K562 (cell line): ENCODE measurements at regions not wholly inside any gene's neighbourhood (a gene's known extent, or its start where the extent isn't known, plus 50 kb on each side); places are given as distances from the start of the nearest gene placed in this dataset.

Experiments
- ATAC-seq: fragments of 200-7000 bp; cut with Tn5 transposase; 3 replicates; pipeline ENCODE4 v1.9.1; 2020; ENCODE audit warnings: moderate library complexity
- BruUV-seq: library from RNA; stranded (reverse); fragments of 400-500 nt; replicated peaks from 2 replicates; lab custom pipeline; 2021; lab: Mats Ljungman, UMichigan
- CTCF ChIA-PET: fragments of 300-600 bp; formaldehyde crosslinking; extraction: SDS; loops from one replicate; lab custom pipeline; 2021; ENCODE audit warnings: low intra/inter-chr PET ratio; lab: Yijun Ruan, JAX
- POLR2A ChIA-PET: fragments of 300-600, 350-650 bp; sonication (Branson Sonifier 250); formaldehyde crosslinking; extraction: SDS; loops from one replicate; lab custom pipeline; 2021; ENCODE audit warnings: antibody characterized with exemption, inconsistent platforms; lab: Yijun Ruan, JAX
- DNase-seq, 4 experiments: peaks; one replicate each; pipeline versions ENCODE4 v3.0.0 to v3.0.0-alpha.2; 2011 to 2018; ENCODE audit warnings: low spot score in 3 of 4, mixed read lengths in 3 of 4; ENCODE audit errors: extremely low read depth in 1 of 4
- FAIRE-seq: peaks from 2 replicates; lab custom pipeline; 2011; peaks lifted over from hg19 to GRCh38; lab: Jason Lieb, UNC
- H2AFZ ChIP-seq: 2 replicates; pipeline ENCODE4 v1.6.0; 2011; ENCODE audit warnings: low read depth, low read length, control low read depth, inconsistent platforms
- H3K27ac ChIP-seq: fragments of 200-600 bp; 3 replicates; pipeline ENCODE4 v1.8.0; 2011; ENCODE audit warnings: low read depth, mild to moderate bottlenecking, control low read depth, inconsistent platforms, low read length, moderate library complexity, mixed read lengths; ENCODE audit errors: extremely low read depth
- H3K27me3 ChIP-seq, 2 experiments: fragments of 300-600 bp in 1 of 2; 2 replicates in 1 of 2; 3 replicates in 1 of 2; pipeline versions ENCODE4 v1.6.0 to v1.8.0; 2011; ENCODE audit warnings: inconsistent platforms in 2 of 2, low read length in 2 of 2, mild to moderate bottlenecking in 1 of 2, mixed read lengths in 1 of 2, moderate library complexity in 1 of 2; ENCODE audit not compliant: control insufficient read depth in 2 of 2, insufficient read depth in 2 of 2
- H3K36me3 ChIP-seq: fragments of 300-600 bp; 3 replicates; pipeline ENCODE4 v1.8.0; 2011; ENCODE audit warnings: mild to moderate bottlenecking, low read length, inconsistent platforms; ENCODE audit not compliant: control insufficient read depth, insufficient read depth
- H3K4me1 ChIP-seq, 2 experiments: fragments of 200-600 bp in 1 of 2; replicated peaks in 1 of 2; 2 replicates in 1 of 2; 3 replicates in 1 of 2; pipeline versions ENCODE4 v1.5.1 to v1.8.0; 2011; ENCODE audit warnings: inconsistent platforms in 2 of 2, low read length in 2 of 2, mild to moderate bottlenecking in 1 of 2, mixed read lengths in 1 of 2, moderate library complexity in 1 of 2; ENCODE audit not compliant: control insufficient read depth in 2 of 2, insufficient read depth in 2 of 2
- H3K4me2 ChIP-seq: 2 replicates; pipeline ENCODE4 v1.6.1; 2011; ENCODE audit warnings: low read length, control low read depth, inconsistent platforms, mixed read lengths; ENCODE audit not compliant: insufficient read depth
- H3K4me3 ChIP-seq: fragments of 200-600 bp; sonication (generic), shearing (Covaris generic); 2 replicates; pipeline ENCODE4 v1.5.1; 2016; ENCODE audit warnings: control low read depth, inconsistent platforms
- H3K79me2 ChIP-seq: fragments of 200-600 bp; 3 replicates; pipeline ENCODE4 v1.8.0; 2011; ENCODE audit warnings: low read length, inconsistent platforms; ENCODE audit not compliant: control insufficient read depth, insufficient read depth
- H3K9ac ChIP-seq, 2 experiments: 2 replicates each; pipeline versions ENCODE4 v1.6.0 to v1.6.1; 2011; ENCODE audit warnings: low read depth in 2 of 2, low read length in 2 of 2, control low read depth in 1 of 2, inconsistent platforms in 1 of 2, mild to moderate bottlenecking in 1 of 2, mixed read lengths in 1 of 2; ENCODE audit not compliant: insufficient read depth in 1 of 2
- H3K9me1 ChIP-seq: one replicate; pipeline ENCODE4 v1.6.0; 2011; ENCODE audit warnings: inconsistent platforms, mild to moderate bottlenecking, low read length, moderate library complexity; ENCODE audit not compliant: control insufficient read depth, insufficient read depth
- H3K9me3 ChIP-seq: replicated peaks from 2 replicates; pipeline ENCODE4 v1.5.1; 2011; ENCODE audit warnings: low read depth, low read length, inconsistent platforms; ENCODE audit not compliant: control insufficient read depth, insufficient read depth
- H4K20me1 ChIP-seq: replicated peaks from 2 replicates; pipeline ENCODE4 v1.6.1; 2011; ENCODE audit warnings: low read length, inconsistent platforms, mixed read lengths; ENCODE audit not compliant: control insufficient read depth, insufficient read depth
- CBFB ChIP-seq: sonication (generic); formaldehyde crosslinking; IDR thresholded peaks from 2 replicates; pipeline ENCODE4 v1.4.0; 2020; ENCODE audit warnings: mild to moderate bottlenecking, missing genetic modification reagents
- CEBPG ChIP-seq, 3 experiments: fragments of 200-800 bp in 1 of 3; sonication (Bioruptor generic) in 1 of 3; sonication (generic) in 1 of 3; formaldehyde crosslinking in 1 of 3; IDR thresholded peaks in 2 of 3; conservative IDR thresholded peaks in 1 of 3; 2 replicates each; pipeline versions ENCODE4 v1.6.1 to v1.8.0; 2016 to 2022; ENCODE audit warnings: missing compliant biosample characterization in 2 of 3, missing genetic modification characterization in 2 of 3, mild to moderate bottlenecking in 1 of 3, missing genetic modification reagents in 1 of 3
- FOXJ3 ChIP-seq: sonication (generic); formaldehyde crosslinking; IDR thresholded peaks from 2 replicates; pipeline ENCODE4 v1.4.0; 2020; ENCODE audit warnings: mild to moderate bottlenecking, missing genetic modification reagents
- RAD51 ChIP-seq: fragments of 450-650 bp; IDR thresholded peaks from 2 replicates; pipeline ENCODE4 v1.7.1; 2016; ENCODE audit warnings: low read depth, mild to moderate bottlenecking, borderline replicate concordance
- ZNF696 ChIP-seq: fragments of 250-450 bp; sonication (Bioruptor Pico); conservative IDR thresholded peaks from 2 replicates; pipeline ENCODE4 v1.4.0; 2020; ENCODE audit warnings: mild to moderate bottlenecking, moderate library complexity
- WGBS: fragments of 100-300 bp; shearing (Covaris generic); methylation state at CpG from one replicate; pipeline ENCODE4 v1.1.6; 2016; ENCODE audit warnings: low coverage, mixed read lengths; ENCODE audit not compliant: insufficient coverage; ENCODE audit errors: missing lambda C conversion rate; 5-methylcytosine and 5-hydroxymethylcytosine counted together
- in situ Hi-C: fragments of 300-500 bp; cut with MboI; formaldehyde crosslinking; loops from 4 replicates; pipeline ENCODE4 v1.15.0; 2018; ENCODE audit warnings: inconsistent platforms, mixed read lengths
- intact Hi-C: fragments of 100-400 bp; cut with micrococcal nuclease; formaldehyde crosslinking; loops from 2 replicates; pipeline ENCODE4 v1.14.2; 2022
- TF ChIP-seq, protein P1 (sequence below), 2 experiments: fragments of 450-650 bp in 1 of 2; sonication (generic) in 1 of 2; formaldehyde crosslinking in 1 of 2; IDR thresholded peaks in 1 of 2; conservative IDR thresholded peaks in 1 of 2; 2 replicates each; pipeline versions ENCODE4 v1.6.1 to v1.8.1; 2016 to 2023; ENCODE audit warnings: mild to moderate bottlenecking in 2 of 2, moderate library complexity in 2 of 2, inconsistent platforms in 1 of 2, missing genetic modification reagents in 1 of 2
- TF ChIP-seq, protein P2 (sequence below), 2 experiments: fragments of 450-650 bp in 1 of 2; IDR thresholded peaks; 2 replicates each; pipeline ENCODE4 v1.6.1; 2011 to 2017; ENCODE audit warnings: low read depth in 2 of 2, antibody characterized with exemption in 1 of 2, borderline replicate concordance in 1 of 2, low read length in 1 of 2, mild to moderate bottlenecking in 1 of 2, mixed read lengths in 1 of 2; ENCODE audit not compliant: control insufficient read depth in 1 of 2

DNA sequence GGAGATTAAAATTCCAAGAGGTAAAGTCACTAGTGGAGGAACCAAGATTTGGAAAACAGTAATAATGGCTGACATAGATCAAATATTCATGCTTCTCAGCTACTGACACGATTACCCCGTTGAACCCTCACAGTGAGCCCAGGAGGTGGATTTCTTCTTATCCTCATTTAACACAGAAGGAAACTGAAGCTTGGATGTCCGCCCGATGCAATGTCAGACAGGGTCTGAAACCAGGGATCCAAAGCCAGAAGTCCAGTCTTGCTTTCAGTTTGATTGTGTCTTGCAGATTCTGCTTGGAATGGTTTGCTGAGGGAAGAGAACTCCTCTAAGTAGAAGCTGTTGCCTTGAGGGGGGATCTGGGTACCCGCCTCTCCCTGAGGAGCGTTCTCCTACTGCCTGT, 404.7 kb downstream of the KCNRG start:
- 84% methylated on average over 6 of the region's 6 CpGs for WGBS
- H3K9me1 ChIP-seq, result no peaks in the 10 kb centered on the region
- H3K9me3 ChIP-seq, result no peaks in the 10 kb centered on the region
- no peaks in the 10 kb centered on the region for H3K27me3 ChIP-seq
- ATAC-seq (no peak), DNase-seq (no peak), FAIRE-seq (no peak)
- H3K4me1 ChIP-seq, result peaks cover 0 to 28% of the 10 kb centered on the region in 2 experiments; a peak in 2 of 5 replicates
- no peak overlapping the region for H2AFZ ChIP-seq
- H3K4me2 ChIP-seq, result no peak overlapping the region
- no peaks in the 10 kb centered on the region for H4K20me1 ChIP-seq
- intact Hi-C loops (loop anchor here (10.0 kb wide), 1 partner anchor 495 kb away; no protein-coding TSS in a partner anchor), in situ Hi-C loops (loop anchor here (25.0 kb wide), 1 partner anchor 433 kb away; the partner anchor contains the start of gene TRIM13)
- no peak overlapping the region for H3K27ac ChIP-seq
- no peak overlapping the region for H3K9ac ChIP-seq
- no peaks in the 10 kb centered on the region for H3K36me3 ChIP-seq
- no peak for TF ChIP-seq ZNF696
- TF ChIP-seq CBFB (CRISPR knock-in tag), result no peak
- no TSS peak for BruUV-seq
- no peak overlapping the region for H3K4me3 ChIP-seq
- CTCF ChIA-PET, result interaction anchor here (0.5 kb wide), 1 partner anchor 281 kb away, joined by 3 read pairs; no protein-coding TSS in a partner anchor
- POLR2A ChIA-PET, result no interaction called here
- H3K79me2 ChIP-seq, result no peaks in the 10 kb centered on the region

DNA sequence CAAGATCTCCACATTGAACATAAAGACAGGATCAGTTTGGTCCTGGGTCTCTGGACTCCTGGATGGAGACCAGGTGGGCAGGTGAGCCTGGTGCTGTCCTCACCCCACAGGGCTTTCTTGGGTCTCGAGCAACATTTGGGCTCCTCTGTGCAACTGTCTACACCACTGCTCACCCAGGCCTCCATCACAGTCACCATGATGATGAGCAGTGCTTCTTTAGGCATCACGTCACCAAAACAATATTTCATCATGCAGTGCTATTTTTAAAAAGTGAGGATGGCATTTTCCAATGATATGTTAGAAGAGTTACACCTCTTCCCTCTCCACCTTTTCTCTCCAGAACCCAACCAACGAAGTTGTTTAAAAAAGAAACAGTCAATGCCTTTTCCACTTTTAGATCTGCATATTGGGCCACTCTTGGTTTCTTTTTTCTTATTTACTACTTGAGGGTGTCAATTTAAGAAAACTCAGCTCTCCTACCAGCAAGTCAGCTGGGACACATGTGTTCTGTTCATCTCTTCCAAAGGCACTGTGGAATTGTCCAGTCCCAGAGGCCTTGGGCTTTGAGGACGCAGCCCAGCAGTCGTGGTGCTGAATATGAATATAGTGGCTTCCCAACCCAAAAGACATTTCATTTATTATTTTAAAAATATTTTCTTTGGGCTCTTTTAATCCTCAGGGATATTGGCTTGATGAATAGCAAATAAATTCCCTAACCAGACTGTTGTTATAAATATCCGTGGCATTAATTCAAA, 405.7 kb downstream of the KCNRG start:
- ChIA-PET CTCF (interaction anchor here (0.5 kb wide), 1 partner anchor 282 kb away, joined by 3 read pairs; no protein-coding TSS in a partner anchor), POLR2A (no interaction called here)
- TF ChIP-seq RAD51 (no peak), CEBPG (CRISPR knock-in tag; IDR thresholded peaks at IDR 0.05) (no peak), CEBPG (tag; conservative IDR thresholded peaks at IDR 0.05 in 1 of 2, IDR thresholded peaks at IDR 0.05 in 1 of 2) (peak in 1 of 2 experiments; percentile 58; a peak in 2 of 4 replicates), FOXJ3 (no peak)
- TF ChIP-seq, protein P1, sequence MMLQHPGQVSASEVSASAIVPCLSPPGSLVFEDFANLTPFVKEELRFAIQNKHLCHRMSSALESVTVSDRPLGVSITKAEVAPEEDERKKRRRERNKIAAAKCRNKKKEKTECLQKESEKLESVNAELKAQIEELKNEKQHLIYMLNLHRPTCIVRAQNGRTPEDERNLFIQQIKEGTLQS (IDR thresholded peaks at IDR 0.05), result 0 out of 2 replicates have a peak, but pooled peaks have one; percentile 17
- TF ChIP-seq, protein P1 (CRISPR knock-in tag; conservative IDR thresholded peaks at IDR 0.05), result no peak
- TF ChIP-seq, protein P2, sequence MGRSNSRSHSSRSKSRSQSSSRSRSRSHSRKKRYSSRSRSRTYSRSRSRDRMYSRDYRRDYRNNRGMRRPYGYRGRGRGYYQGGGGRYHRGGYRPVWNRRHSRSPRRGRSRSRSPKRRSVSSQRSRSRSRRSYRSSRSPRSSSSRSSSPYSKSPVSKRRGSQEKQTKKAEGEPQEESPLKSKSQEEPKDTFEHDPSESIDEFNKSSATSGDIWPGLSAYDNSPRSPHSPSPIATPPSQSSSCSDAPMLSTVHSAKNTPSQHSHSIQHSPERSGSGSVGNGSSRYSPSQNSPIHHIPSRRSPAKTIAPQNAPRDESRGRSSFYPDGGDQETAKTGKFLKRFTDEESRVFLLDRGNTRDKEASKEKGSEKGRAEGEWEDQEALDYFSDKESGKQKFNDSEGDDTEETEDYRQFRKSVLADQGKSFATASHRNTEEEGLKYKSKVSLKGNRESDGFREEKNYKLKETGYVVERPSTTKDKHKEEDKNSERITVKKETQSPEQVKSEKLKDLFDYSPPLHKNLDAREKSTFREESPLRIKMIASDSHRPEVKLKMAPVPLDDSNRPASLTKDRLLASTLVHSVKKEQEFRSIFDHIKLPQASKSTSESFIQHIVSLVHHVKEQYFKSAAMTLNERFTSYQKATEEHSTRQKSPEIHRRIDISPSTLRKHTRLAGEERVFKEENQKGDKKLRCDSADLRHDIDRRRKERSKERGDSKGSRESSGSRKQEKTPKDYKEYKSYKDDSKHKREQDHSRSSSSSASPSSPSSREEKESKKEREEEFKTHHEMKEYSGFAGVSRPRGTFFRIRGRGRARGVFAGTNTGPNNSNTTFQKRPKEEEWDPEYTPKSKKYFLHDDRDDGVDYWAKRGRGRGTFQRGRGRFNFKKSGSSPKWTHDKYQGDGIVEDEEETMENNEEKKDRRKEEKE (IDR thresholded peaks at IDR 0.05; ENCODE audit: borderline replicate concordance in 1 of 2, control insufficient read depth in 1 of 2, low read depth in 2 of 2, low read length in 1 of 2), result no peak

More for the DNA sequence above, 405.7 kb downstream of the KCNRG start:
- 78% methylated on average over 6 of the region's 6 CpGs for WGBS
- Histone ChIP-seq H3K27ac (no peak overlapping the region), H2AFZ (no peak overlapping the region), H3K27me3 (no peaks in the 10 kb centered on the region), H3K9me1 (no peaks in the 10 kb centered on the region), H3K79me2 (no peaks in the 10 kb centered on the region), H3K4me2 (no peak overlapping the region), H3K9me3 (no peaks in the 10 kb centered on the region), H3K36me3 (no peaks in the 10 kb centered on the region), H3K9ac (no peak overlapping the region), H4K20me1 (no peaks in the 10 kb centered on the region), H3K4me1 (peaks cover 0 to 33% of the 10 kb centered on the region in 2 experiments; a peak in 2 of 5 replicates), H3K4me3 (no peak overlapping the region)
- ATAC-seq (no peak), FAIRE-seq (no peak), DNase-seq (no peak)
- BruUV-seq, result no TSS peak
- intact Hi-C loops (loop anchor here (10.0 kb wide), 1 partner anchor 494 kb away; no protein-coding TSS in a partner anchor), in situ Hi-C loops (loop anchor here (25.0 kb wide), 1 partner anchor 434 kb away; the partner anchor contains the start of gene TRIM13)
